ENCODE measurements at regions not wholly inside any gene's neighbourhood (a gene's known extent, or its start where the extent isn't known, plus 50 kb on each side); places are given as distances from the start of the nearest gene placed in this dataset.
"Not testable (repeated sequence)": the region's sequence is repeated elsewhere in the genome, so short reads cannot be mapped to it uniquely, and the experiment has no call there.

DNA sequence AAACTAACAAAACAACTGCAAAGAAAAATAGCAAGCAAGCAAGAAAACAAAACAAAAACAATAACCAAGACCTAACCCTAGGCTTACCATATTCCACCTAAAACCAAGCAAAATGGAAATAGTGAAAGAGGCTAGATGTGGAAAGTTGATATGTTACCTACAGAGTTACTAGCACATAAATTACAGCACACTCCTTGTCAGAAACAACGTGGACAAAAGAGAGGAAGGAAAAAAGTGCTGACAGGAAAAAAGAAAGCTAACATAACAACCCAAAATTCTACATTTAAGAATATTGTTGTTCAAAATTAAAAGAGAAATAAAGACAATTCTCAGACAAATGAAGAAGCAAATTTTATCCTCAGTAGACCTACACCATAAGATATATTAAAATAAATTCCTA lies 812.8 kb upstream of the NUDT12 start:
- ATAC-seq = no peak

DNA sequence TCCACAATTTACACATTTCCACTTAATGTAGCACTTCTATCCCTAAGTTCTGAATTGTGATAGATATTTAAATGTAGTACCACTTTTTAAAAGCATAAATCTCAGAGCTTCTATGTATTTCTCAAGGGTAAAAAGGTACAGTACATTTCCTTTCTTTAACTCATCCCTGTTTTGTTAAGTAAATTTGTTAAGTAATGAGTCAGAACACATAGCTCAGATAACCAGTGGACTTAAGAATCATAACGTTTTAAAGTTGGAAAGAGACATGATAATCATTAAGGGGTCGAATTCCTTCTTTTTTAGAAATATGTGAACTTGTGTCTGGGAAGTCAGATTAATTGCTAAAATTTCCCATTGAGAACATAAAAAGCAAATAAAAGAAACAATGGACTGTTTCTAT lies 810.2 kb upstream of the NUDT12 start:
- ATAC-seq = no peak

GRCh38 chr5:104372376-104372775 lies 809.8 kb upstream of the NUDT12 start:
- no peak for ATAC-seq

GRCh38 chr5:104370523-104370922 lies 807.9 kb upstream of the NUDT12 start:
- ATAC-seq = no peak

DNA sequence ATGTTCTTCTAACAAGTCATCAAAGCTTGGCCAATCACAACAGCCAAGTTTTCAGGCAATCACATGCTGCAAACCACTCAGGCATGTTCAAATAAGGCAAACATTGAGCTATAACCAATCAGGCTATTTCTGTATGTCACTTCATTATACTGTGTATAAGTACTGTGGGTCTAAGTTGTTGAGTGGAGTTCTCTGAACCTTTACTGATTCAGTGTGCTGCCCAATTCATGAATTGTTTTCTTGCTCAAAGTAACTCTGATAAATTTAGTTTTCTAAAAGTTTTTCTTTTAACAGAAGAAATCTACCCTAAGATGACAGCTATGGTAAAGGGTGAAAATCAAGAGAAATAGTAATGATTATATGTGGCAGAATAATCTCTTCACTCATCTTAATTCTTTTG lies 805.4 kb upstream of the NUDT12 start:
- no peak for ATAC-seq

- ATAC-seq = no peak
Measured at GRCh38 chr5:104363567-104363966, 801.0 kb upstream of the NUDT12 start.

GRCh38 chr5:104361932-104362331 lies 799.3 kb upstream of the NUDT12 start:
- no peak for ATAC-seq

- ATAC-seq = no peak
Measured at GRCh38 chr5:104355350-104355749, 792.8 kb upstream of the NUDT12 start.

DNA sequence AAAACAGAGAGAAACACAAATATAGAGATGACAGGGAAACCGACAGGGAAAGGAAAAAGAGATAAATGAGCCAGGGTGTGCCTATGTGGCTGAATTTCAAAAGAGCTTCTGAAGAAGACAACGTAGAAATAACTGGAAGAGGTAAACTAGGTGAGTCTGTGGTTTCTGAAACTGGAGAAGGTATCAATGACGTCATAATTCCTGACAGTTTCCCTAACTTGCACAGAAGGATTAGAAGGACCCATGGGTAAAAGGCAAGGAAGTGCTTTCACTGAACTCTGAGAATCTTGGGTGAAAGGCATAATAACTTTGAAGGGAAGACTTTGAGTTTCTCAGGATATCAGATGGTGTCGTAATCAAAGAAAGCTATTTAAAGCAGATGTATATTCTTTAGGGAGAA lies 790.8 kb upstream of the NUDT12 start:
- ATAC-seq = no peak

- ATAC-seq = no peak
Measured at GRCh38 chr5:104352954-104353353, 790.4 kb upstream of the NUDT12 start.

GRCh38 chr5:104347119-104347708 lies 784.6 kb upstream of the NUDT12 start:
- no peak for ATAC-seq

DNA sequence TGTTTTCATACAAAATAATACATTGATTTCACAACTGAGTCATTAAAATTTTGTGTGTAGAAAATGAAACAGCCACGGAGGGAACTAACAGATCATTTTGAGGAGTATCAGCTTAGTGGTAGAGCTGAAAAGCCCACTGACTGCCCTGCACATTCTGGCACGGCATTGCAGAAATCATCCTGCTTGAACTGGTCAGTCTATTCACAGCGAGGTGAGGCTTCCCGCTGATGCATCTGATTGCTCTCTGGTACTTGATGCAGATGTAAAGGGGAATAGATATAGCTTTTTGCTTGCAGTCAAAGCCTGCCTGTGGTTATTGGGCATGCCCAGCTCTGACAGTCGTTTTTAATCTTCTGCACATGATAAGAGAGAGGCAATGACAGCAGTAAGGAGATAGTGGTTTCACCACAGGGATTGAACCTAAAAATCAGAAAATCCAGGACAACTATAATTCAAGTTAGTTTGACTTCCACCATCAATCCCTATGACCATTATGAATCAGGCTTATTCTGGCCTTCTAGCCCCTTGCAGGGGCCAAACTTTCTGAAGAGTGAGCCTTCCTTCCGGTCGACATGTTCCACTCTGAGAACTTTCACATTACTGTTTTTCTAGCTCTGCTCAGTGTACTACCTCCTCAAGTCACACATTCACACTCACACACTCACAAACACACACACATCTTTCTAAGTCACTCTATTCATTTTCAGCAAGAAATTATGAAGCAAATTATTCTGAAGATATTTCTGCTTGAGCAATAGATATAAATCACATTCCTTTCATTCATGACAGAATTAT lies 782.8 kb upstream of the NUDT12 start:
- ATAC-seq = no peak

GRCh38 chr5:104344809-104345208 lies 782.2 kb upstream of the NUDT12 start:
- ATAC-seq = no peak

DNA sequence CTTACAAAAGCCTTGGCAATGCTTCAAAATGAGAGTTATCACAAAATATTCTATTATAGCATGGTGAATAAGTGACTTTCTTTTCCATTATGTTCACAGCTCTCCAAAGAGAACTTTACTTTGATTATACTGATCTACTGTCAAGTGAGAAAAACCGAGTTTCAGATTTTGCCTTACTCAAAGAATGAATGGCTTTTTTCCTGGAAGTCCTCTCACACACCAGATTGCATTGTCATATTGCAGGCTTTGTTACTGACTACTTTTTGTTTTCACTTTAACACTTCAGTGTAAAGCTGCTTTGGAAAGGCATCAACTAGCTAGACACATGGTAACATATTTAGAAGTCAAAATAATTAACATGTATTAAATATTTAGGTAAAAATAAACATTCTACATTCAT lies 765.2 kb upstream of the NUDT12 start:
- no peak for ATAC-seq

DNA sequence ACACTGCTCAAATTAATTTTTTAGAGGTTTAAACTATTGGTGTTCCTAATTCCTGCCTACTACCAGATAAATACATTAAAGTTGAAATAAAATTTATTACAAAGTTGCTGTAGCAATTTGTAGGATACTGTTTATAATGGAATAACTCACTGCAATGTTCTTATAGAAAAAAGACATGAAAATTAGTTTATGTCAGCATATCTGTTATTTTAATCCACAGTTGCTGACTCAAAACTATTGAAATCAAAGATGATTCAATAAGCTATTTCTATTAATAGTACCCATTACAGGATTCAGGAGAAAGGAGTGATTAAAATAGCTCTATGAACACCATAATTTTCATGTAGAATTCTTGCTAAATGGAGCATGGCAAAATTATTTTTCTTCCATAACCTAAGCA lies 764.4 kb upstream of the NUDT12 start:
- ATAC-seq = no peak

DNA sequence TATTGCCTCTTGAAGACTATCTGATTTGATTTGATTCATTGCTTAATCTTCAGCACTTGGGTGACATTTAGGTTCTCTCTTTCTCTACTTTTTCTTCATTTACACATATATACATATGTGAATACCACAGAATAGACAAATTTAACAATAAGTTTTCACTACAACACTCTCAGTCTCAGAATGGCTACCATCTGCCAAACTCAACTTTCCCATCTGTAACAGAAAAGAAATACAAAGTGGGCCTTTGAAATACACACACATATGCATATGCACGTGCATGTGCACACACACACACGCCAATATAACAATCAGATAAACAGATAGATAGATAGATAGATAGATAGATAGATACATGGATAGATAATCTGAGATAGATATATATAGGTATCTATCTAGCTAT lies 762.8 kb upstream of the NUDT12 start:
- ATAC-seq = no peak

DNA sequence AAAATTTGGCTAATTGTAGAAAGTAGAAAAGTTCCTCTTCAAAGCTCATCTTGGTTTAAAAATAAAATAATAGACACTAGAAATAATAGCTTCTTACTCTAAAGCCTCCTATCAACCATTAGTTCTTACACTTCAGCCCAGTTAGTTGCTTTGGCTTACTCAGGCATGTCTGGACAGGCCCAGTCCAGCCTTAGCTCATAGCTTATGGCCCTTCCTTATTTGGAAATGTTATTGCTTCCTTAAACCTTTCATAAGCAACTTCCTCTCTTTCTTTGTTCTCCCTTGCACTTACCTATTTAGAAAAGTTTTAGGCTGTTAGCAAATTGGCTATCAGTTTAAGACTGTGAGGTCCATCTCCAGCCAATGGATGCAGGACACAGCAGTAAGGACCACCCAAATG lies 754.1 kb upstream of the NUDT12 start:
- not testable (repeated sequence) for ATAC-seq

DNA sequence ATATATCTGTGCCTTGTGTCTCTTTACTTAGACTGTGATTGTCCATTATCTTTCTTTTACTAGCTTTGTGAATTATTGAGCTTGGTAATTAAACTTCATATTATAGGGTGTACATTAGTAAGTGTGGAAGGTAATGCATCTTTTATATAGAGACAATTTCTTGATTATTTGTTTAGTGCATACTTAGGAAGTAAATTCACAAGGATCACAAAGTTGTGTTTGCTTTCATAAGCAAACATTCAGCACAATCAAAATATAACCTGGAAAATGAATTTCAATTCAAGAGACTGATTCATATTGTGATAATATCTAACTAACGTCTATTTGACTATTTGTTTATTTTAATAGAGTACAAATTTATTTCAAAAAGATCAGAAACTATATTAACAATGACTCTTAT lies 749.9 kb upstream of the NUDT12 start:
- no peak for ATAC-seq

DNA sequence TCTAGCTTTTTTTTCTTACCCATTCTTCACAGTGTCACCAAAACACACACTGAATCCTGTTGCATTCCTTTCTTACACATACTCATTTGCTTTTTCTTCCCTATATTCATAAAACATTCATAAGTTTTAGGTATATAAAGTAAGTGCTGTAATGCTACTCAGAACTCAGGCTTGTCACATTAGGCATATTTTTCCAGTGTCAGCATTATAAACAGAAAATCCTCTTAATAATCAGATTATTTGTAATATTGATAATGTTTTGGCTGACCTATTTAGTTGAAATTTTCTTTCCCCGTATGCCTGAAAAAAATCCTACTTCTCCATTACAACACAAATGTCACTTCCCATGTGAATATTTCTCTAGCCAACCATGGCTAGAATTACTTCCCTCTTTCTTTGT lies 743.0 kb upstream of the NUDT12 start:
- ATAC-seq = no peak

GRCh38 chr5:104299998-104300706 lies 737.6 kb upstream of the NUDT12 start:
- ATAC-seq = no peak

GRCh38 chr5:104298518-104298917 lies 735.9 kb upstream of the NUDT12 start:
- no peak for ATAC-seq

- no peak for ATAC-seq
Measured at GRCh38 chr5:104297076-104297475, 734.5 kb upstream of the NUDT12 start.

- ATAC-seq = no peak
Measured at GRCh38 chr5:104295991-104296390, 733.4 kb upstream of the NUDT12 start.

DNA sequence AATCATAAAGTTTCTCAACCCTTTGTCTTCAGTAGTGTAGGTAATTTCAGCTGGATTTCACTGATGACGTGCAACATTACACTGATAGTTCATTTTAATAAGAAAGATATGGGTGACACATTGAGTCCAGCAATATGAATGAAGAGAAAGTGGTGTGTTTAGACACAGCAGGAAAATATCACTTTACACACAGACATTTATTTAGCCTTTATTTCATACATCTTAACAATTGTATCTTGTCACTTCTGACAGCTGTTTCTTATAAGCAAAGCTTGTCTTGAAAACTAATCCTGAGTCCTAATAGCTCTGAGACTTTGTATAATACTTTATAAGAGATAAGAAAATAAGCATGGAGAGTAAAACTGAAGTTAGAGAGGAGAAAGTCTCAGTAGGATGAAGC lies 720.5 kb upstream of the NUDT12 start:
- no peak for ATAC-seq
